HL-60 (cell line): ENCODE measurements at regions not wholly inside any gene's neighbourhood (a gene's known extent, or its start where the extent isn't known, plus 50 kb on each side); places are given as distances from the start of the nearest gene placed in this dataset.

Source experiments
- DNase-seq, 2 experiments: peaks; one replicate each; pipeline ENCODE4 v3.0.0-alpha.2; 2010 to 2020; ENCODE audit warnings: low read depth in 1 of 2, low spot score in 1 of 2
- H3K27ac ChIP-seq: fragments of 250-450 bp; sonication (Bioruptor Pico); replicated peaks from 2 replicates; pipeline ENCODE4 v1.5.1; 2020; ENCODE audit warnings: mild to moderate bottlenecking, moderate library complexity
- H3K27me3 ChIP-seq: fragments of 250-450 bp; sonication (Bioruptor Pico); 2 replicates; pipeline ENCODE4 v1.5.1; 2021; ENCODE audit warnings: mild to moderate bottlenecking, moderate library complexity; ENCODE audit not compliant: insufficient read depth, poor library complexity, severe bottlenecking
- H3K4me3 ChIP-seq: replicated peaks from 2 replicates; pipeline ENCODE4 v1.5.1; 2011; ENCODE audit warnings: mild to moderate bottlenecking, control low read depth, low read length; ENCODE audit not compliant: insufficient read depth
- CTCF ChIP-seq: IDR thresholded peaks from one replicate; pipeline ENCODE4 v1.5.1; 2011; ENCODE audit warnings: low read length, control low read depth, inconsistent platforms; ENCODE audit not compliant: insufficient read depth
- GABPA ChIP-seq: IDR thresholded peaks from 2 replicates; pipeline ENCODE4 v1.6.1; 2012; ENCODE audit warnings: low read depth
- POLR2AphosphoS5 ChIP-seq: IDR thresholded peaks from 2 replicates; pipeline ENCODE4 v1.6.1; 2012; ENCODE audit warnings: low read depth
- REST ChIP-seq: IDR thresholded peaks from 2 replicates; pipeline ENCODE4 v1.6.1; 2012; ENCODE audit warnings: low read depth; ENCODE audit not compliant: insufficient replicate concordance
- SPI1 ChIP-seq: IDR thresholded peaks from 2 replicates; pipeline ENCODE4 v1.6.1; 2012; ENCODE audit warnings: low read depth, mild to moderate bottlenecking, borderline replicate concordance

- H3K27me3 ChIP-seq = no peaks in the 10 kb centered on the region
- H3K27ac ChIP-seq = no peak overlapping the region
- TF ChIP-seq SPI1 (no peak), GABPA (no peak), CTCF (no peak), POLR2AphosphoS5 (no peak), REST (no peak)
- DNase-seq = no peak
- H3K4me3 ChIP-seq = no peak overlapping the region
Measured at GRCh38 chr12:89775986-89776365, 67.3 kb upstream of the ATP2B1 start.

- Histone ChIP-seq H3K27ac (no peak overlapping the region), H3K27me3 (no peaks in the 10 kb centered on the region), H3K4me3 (no peak overlapping the region)
- DNase-seq = no peak
- TF ChIP-seq REST (no peak), POLR2AphosphoS5 (no peak), GABPA (no peak), SPI1 (no peak), CTCF (no peak)
Measured at GRCh38 chr12:89775063-89775985, 66.7 kb upstream of the ATP2B1 start.

- TF ChIP-seq GABPA = no peak
- no peak for TF ChIP-seq SPI1
- TF ChIP-seq CTCF = no peak
- TF ChIP-seq REST = no peak
- no peak for TF ChIP-seq POLR2AphosphoS5
- H3K27me3 ChIP-seq = no peaks in the 10 kb centered on the region
- DNase-seq = no peak
- H3K4me3 ChIP-seq = no peak overlapping the region
- H3K27ac ChIP-seq = no peak overlapping the region
Measured at GRCh38 chr12:89774645-89775044, 66.0 kb upstream of the ATP2B1 start.
